Stomach (tissue), 8 donors: ENCODE measurements at regions not wholly inside any gene's neighbourhood (a gene's known extent, or its start where the extent isn't known, plus 50 kb on each side); places are given as distances from the start of the nearest gene placed in this dataset.
A peak's percentile ranks its signal among the peaks of the same experiment; 100 is the strongest.

Source experiments
- DNase-seq, 2 donors: peaks; one replicate each; pipeline versions ENCODE4 v3.0.0 to v3.0.0-alpha.2; 2013 to 2019
- H3K27ac ChIP-seq, 5 donors: fragments of 200-600 bp in 4 of 5; sonication (generic) in 4 of 5; one replicate each; pipeline ENCODE4 v1.5.1; 2013 to 2019; ENCODE audit warnings: mild to moderate bottlenecking in 1 of 5, moderate library complexity in 1 of 5
- H3K27me3 ChIP-seq, 3 donors: fragments of 200-600 bp; sonication (generic); one replicate each; pipeline ENCODE4 v1.5.1; 2017 to 2019; ENCODE audit warnings: mixed run types in 1 of 3
- H3K36me3 ChIP-seq, 4 donors: fragments of 200-600 bp; sonication (generic); 1 replicate in 3 of 4; 2 replicates in 1 of 4; pipeline ENCODE4 v1.5.1; 2016 to 2019
- H3K4me1 ChIP-seq, 4 donors: fragments of 200-600 bp; sonication (generic); one replicate each; pipeline ENCODE4 v1.5.1; 2016 to 2019
- H3K4me3 ChIP-seq, 4 donors: fragments of 200-600 bp; sonication (generic) in 3 of 4; one replicate each; pipeline ENCODE4 v1.5.1; 2016 to 2019; ENCODE audit warnings: mild to moderate bottlenecking in 1 of 4
- H3K9me3 ChIP-seq, 4 donors: fragments of 200-600 bp; sonication (generic); one replicate each; pipeline ENCODE4 v1.5.1; 2016 to 2019
- EP300 ChIP-seq: sonication (generic); formaldehyde crosslinking; IDR thresholded peaks from one replicate; pipeline ENCODE4 v1.6.1; 2017; ENCODE audit warnings: antibody characterized with exemption
- POLR2A ChIP-seq, 4 donors: fragments of 450-650 bp; IDR thresholded peaks; one replicate each; pipeline ENCODE4 v1.6.1; 2016; ENCODE audit warnings: antibody characterized with exemption in 4 of 4, control low read depth in 2 of 4, mild to moderate bottlenecking in 1 of 4, moderate library complexity in 1 of 4
- POLR2AphosphoS5 ChIP-seq, 3 donors: sonication (generic); formaldehyde crosslinking; IDR thresholded peaks; one replicate each; pipeline ENCODE4 v1.6.1; 2016; ENCODE audit warnings: antibody characterized with exemption in 3 of 3
- WGBS, 5 donors: extraction: QIAGEN DNeasy Blood & Tissue Kit in 3 of 5; methylation state at CpG; one replicate each; pipeline versions ENCODE4 v1.1.5 to v1.1.7; 2013 to 2018; 5-methylcytosine and 5-hydroxymethylcytosine counted together
- intact Hi-C: fragments of 100-400 bp; cut with DNase I; formaldehyde crosslinking; loops from one replicate; pipeline ENCODE4 v1.15.1; 2023; ENCODE audit warnings: low total_unique reads
- TF ChIP-seq, protein P1 (sequence below), 7 experiments: fragments of 450-650 bp in 4 of 7; fragments of 200-600 bp in 3 of 7; sonication (generic) in 3 of 7; IDR thresholded peaks; one replicate each; pipeline ENCODE4 v1.5.1; 2016 to 2019; ENCODE audit warnings: antibody characterized with exemption in 7 of 7, control low read depth in 2 of 7, mild to moderate bottlenecking in 1 of 7
- donor health status: healthy with polysubstance abuse.
- donor health status: Bipolar disorder and iron deficiency.
- donor health status: healthy.

DNA sequence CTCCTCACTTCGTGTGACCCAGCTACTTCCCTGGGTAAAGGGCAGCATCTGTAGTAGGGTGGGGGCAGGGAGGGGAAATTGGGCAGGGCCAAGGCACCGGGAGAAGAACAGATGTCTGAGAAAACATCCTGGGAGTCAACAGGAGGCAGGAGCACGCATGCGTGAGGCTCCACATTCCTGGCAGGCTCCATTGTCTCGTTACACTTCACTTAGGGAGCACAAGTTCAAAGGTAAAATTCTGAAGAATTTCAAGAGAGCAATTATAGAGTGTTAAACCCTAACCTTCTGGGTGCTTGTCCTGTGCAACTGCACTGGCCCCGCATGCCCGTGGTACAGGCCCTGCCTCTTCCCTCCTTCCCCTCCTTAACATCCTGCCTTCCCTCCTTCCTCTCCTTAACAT is 79.6 kb upstream of the POMP start:
- Histone ChIP-seq H3K27ac (no peak overlapping the region), H3K4me3 (no peak overlapping the region), H3K9me3 (no peaks in the 10 kb centered on the region), H3K4me1 (no peaks in the 10 kb centered on the region), H3K27me3 (peaks cover 0 to 25% (median 0%) of the 10 kb centered on the region in 3 donors), H3K36me3 (no peaks in the 10 kb centered on the region)
- no peak for DNase-seq
- 37 to 60% (median 45%) methylated on average over 7 of the region's 7 CpGs for WGBS, 5 donors
- intact Hi-C loops = no loop called here
- TF ChIP-seq POLR2AphosphoS5 (IDR thresholded peaks at IDR 0.05) = no peak
- TF ChIP-seq, protein P1, sequence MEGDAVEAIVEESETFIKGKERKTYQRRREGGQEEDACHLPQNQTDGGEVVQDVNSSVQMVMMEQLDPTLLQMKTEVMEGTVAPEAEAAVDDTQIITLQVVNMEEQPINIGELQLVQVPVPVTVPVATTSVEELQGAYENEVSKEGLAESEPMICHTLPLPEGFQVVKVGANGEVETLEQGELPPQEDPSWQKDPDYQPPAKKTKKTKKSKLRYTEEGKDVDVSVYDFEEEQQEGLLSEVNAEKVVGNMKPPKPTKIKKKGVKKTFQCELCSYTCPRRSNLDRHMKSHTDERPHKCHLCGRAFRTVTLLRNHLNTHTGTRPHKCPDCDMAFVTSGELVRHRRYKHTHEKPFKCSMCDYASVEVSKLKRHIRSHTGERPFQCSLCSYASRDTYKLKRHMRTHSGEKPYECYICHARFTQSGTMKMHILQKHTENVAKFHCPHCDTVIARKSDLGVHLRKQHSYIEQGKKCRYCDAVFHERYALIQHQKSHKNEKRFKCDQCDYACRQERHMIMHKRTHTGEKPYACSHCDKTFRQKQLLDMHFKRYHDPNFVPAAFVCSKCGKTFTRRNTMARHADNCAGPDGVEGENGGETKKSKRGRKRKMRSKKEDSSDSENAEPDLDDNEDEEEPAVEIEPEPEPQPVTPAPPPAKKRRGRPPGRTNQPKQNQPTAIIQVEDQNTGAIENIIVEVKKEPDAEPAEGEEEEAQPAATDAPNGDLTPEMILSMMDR (IDR thresholded peaks at IDR 0.05) = no peak

DNA sequence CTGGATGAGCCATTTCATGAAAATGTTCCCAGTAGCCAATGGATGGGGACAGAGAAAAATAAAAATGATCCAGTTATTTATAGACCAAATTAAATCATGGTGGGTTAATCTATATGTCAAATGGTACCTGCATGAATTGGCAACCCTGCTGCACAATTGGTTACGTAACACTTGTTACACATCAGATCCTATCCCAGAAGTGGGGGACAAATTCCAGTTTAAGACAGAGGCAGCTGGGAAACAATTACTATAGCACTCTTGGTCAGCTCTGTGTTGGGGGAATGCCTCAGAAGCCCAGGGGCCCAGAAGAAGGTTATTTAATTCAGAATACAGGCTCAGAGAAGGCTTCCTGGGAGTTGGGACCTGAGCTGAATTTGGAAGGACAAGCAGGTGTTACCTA is 81.1 kb upstream of the FLT1 start:
- Histone ChIP-seq H3K27me3 (peaks cover 0 to 10% (median 0%) of the 10 kb centered on the region in 3 donors), H3K36me3 (no peaks in the 10 kb centered on the region), H3K4me3 (no peak overlapping the region), H3K27ac (no peak overlapping the region), H3K9me3 (no peaks in the 10 kb centered on the region), H3K4me1 (no peaks in the 10 kb centered on the region)
- 76 to 93% (median 83%) methylated on average over 1 of the region's 1 CpG for WGBS, 5 donors
- TF ChIP-seq POLR2A (IDR thresholded peaks at IDR 0.05) = no peak
- TF ChIP-seq POLR2AphosphoS5 (IDR thresholded peaks at IDR 0.05) = no peak
- no peak for TF ChIP-seq EP300
- TF ChIP-seq, protein P1 (IDR thresholded peaks at IDR 0.05) = no peak
- intact Hi-C loops = no loop called here
- DNase-seq = no peak

DNA sequence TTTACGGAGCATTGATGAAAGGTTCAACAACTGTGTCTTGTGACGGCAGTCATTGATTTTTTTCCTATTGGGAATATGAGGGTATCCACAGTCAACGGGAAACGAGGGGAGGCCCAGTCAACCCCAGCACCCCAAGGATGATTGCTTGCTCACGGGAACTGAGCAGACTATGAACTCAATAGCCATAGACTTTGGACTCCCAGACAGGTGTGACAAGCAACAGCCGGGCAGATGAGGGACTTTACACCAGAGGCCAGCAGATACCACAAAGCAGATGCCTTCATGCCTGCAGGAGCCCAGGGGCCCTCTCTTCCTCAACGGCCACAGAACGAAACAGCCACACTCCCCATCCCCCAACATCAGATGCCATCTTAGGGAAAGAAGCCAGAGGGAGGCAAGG is 80.3 kb upstream of the FLT1 start:
- Histone ChIP-seq H3K27me3 (peaks cover 0 to 10% (median 0%) of the 10 kb centered on the region in 3 donors), H3K4me1 (no peaks in the 10 kb centered on the region), H3K9me3 (no peaks in the 10 kb centered on the region), H3K36me3 (no peaks in the 10 kb centered on the region), H3K27ac (no peak overlapping the region), H3K4me3 (no peak overlapping the region)
- 64 to 76% (median 71%) methylated on average over 8 of the region's 8 CpGs for WGBS, 5 donors
- intact Hi-C loops = no loop called here
- TF ChIP-seq POLR2A (IDR thresholded peaks at IDR 0.05) (no peak), EP300 (no peak)
- TF ChIP-seq, protein P1 (IDR thresholded peaks at IDR 0.05) = no peak
- DNase-seq = no peak

DNA sequence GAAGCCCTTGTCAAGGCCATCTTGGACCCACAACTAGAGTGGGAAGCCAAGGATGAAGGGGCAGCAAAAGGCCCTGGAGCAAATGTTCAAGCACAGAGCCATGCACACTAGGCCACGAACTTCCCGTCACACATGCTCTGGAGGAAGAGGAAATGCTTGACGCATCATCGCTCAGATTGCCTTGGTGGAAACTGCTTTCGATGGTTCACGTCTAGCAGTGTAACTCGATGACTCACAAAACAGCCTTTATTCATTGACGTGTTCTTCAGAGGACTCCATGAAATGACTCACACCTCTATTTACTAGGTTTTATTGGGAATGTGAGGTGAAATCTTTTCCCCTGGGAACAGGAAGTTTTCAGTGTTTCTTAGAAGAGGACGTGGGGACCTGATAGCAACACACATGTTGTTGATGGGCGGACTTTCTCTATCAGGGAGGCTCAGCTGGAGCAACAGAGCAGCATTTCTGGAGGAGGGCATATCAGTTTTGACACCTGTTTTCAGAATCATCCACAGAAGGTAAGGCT is 79.8 kb upstream of the FLT1 start:
- Histone ChIP-seq H3K9me3 (no peaks in the 10 kb centered on the region), H3K27me3 (peaks cover 0 to 10% (median 0%) of the 10 kb centered on the region in 3 donors), H3K4me3 (no peak overlapping the region), H3K27ac (peak overlapping the region in 1 of 5 donors; percentile 23), H3K4me1 (no peaks in the 10 kb centered on the region), H3K36me3 (no peaks in the 10 kb centered on the region)
- TF ChIP-seq, protein P1 (IDR thresholded peaks at IDR 0.05) = no peak
- TF ChIP-seq EP300 (no peak), POLR2AphosphoS5 (IDR thresholded peaks at IDR 0.05) (no peak), POLR2A (IDR thresholded peaks at IDR 0.05) (no peak)
- peak in 1 of 2 donors; percentile 35 for DNase-seq
- intact Hi-C loops = no loop called here
- WGBS, 5 donors = 52 to 64% (median 58%) methylated on average over 10 of the region's 10 CpGs
